Stimulated activated effector memory CD8-positive, alpha-beta T cell treated with anti-CD3 and anti-CD28 coated beads, Interleukin-12 subunit alpha, Interleukin-12 subunit beta, amount 100 ng/mL, for 72 hours (primary cell): ENCODE measurements at regions not wholly inside any gene's neighbourhood (a gene's known extent, or its start where the extent isn't known, plus 50 kb on each side); places are given as distances from the start of the nearest gene placed in this dataset.

Experiments used
- ATAC-seq: fragments of 150-1000 bp; cut with Tn5 transposase; 2 replicates; pipeline ENCODE4 v1.10.0; 2021
- DNase-seq, 2 donors: peaks; one replicate each; pipeline ENCODE4 v3.0.0; 2021 to 2022; ENCODE audit warnings: low spot score in 2 of 2
- H3K27ac Mint-ChIP-seq: one replicate; pipeline ENCODE4 v1.8.0; 2022; ENCODE audit warnings: mild to moderate bottlenecking, mixed read lengths
- H3K36me3 Mint-ChIP-seq: one replicate; pipeline ENCODE4 v1.8.0; 2022; ENCODE audit warnings: mild to moderate bottlenecking, mixed read lengths
- H3K4me1 Mint-ChIP-seq: one replicate; pipeline ENCODE4 v1.8.0; 2022; ENCODE audit warnings: mixed read lengths
- H3K4me3 Mint-ChIP-seq: one replicate; pipeline ENCODE4 v1.8.0; 2022; ENCODE audit warnings: mild to moderate bottlenecking, mixed read lengths
- H3K9me3 Mint-ChIP-seq: one replicate; pipeline ENCODE4 v1.8.0; 2022; ENCODE audit warnings: mixed read lengths

GRCh38 chrX:20547611-20548051 lies 280.9 kb upstream of the RPS6KA3 start:
- H3K27ac Mint-ChIP-seq = no peak overlapping the region
- no peak overlapping the region for H3K4me3 Mint-ChIP-seq
- ATAC-seq (peak; percentile 53), DNase-seq (no peak)
- no peaks in the 10 kb centered on the region for H3K4me1 Mint-ChIP-seq
- no peaks in the 10 kb centered on the region for H3K36me3 Mint-ChIP-seq
- no peaks in the 10 kb centered on the region for H3K9me3 Mint-ChIP-seq

- H3K36me3 Mint-ChIP-seq = no peaks in the 10 kb centered on the region
- no peak overlapping the region for H3K27ac Mint-ChIP-seq
- H3K4me3 Mint-ChIP-seq = no peak overlapping the region
- H3K9me3 Mint-ChIP-seq = peaks cover 10% of the 10 kb centered on the region
- ATAC-seq (no peak), DNase-seq (no peak)
- no peaks in the 10 kb centered on the region for H3K4me1 Mint-ChIP-seq
These were observed 278.8 kb upstream of the RPS6KA3 start for GRCh38 chrX:20545538-20545937.

- H3K27ac Mint-ChIP-seq = no peak overlapping the region
- peaks cover 10% of the 10 kb centered on the region for H3K9me3 Mint-ChIP-seq
- H3K36me3 Mint-ChIP-seq = no peaks in the 10 kb centered on the region
- DNase-seq (no peak), ATAC-seq (no peak)
- H3K4me1 Mint-ChIP-seq = peaks cover 5% of the 10 kb centered on the region
- H3K4me3 Mint-ChIP-seq = no peak overlapping the region
These were observed 275.4 kb upstream of the RPS6KA3 start for GRCh38 chrX:20542072-20542471.

GRCh38 chrX:20538974-20539373 lies 272.3 kb upstream of the RPS6KA3 start:
- Mint-ChIP-seq H3K4me1 (peaks cover 5% of the 10 kb centered on the region), H3K27ac (no peak overlapping the region), H3K9me3 (peaks cover 10% of the 10 kb centered on the region), H3K36me3 (no peaks in the 10 kb centered on the region), H3K4me3 (no peak overlapping the region)
- ATAC-seq (no peak), DNase-seq (no peak)

- no peaks in the 10 kb centered on the region for H3K4me1 Mint-ChIP-seq
- H3K27ac Mint-ChIP-seq = no peak overlapping the region
- no peak for ATAC-seq
- no peaks in the 10 kb centered on the region for H3K9me3 Mint-ChIP-seq
- no peak overlapping the region for H3K4me3 Mint-ChIP-seq
- no peak for DNase-seq
- H3K36me3 Mint-ChIP-seq = no peaks in the 10 kb centered on the region
These were observed 265.0 kb upstream of the RPS6KA3 start for GRCh38 chrX:20531667-20532066.

GRCh38 chrX:20530406-20530921 lies 263.8 kb upstream of the RPS6KA3 start:
- ATAC-seq = no peak
- Mint-ChIP-seq H3K27ac (no peak overlapping the region), H3K4me3 (no peak overlapping the region), H3K9me3 (no peaks in the 10 kb centered on the region), H3K36me3 (no peaks in the 10 kb centered on the region), H3K4me1 (no peaks in the 10 kb centered on the region)
- peak; percentile 13 to 71 for DNase-seq

GRCh38 chrX:20529711-20530110 lies 263.0 kb upstream of the RPS6KA3 start:
- no peak for DNase-seq
- no peaks in the 10 kb centered on the region for H3K9me3 Mint-ChIP-seq
- H3K4me3 Mint-ChIP-seq = no peak overlapping the region
- no peak for ATAC-seq
- H3K27ac Mint-ChIP-seq = no peak overlapping the region
- no peaks in the 10 kb centered on the region for H3K4me1 Mint-ChIP-seq
- H3K36me3 Mint-ChIP-seq = no peaks in the 10 kb centered on the region

- no peak overlapping the region for H3K4me3 Mint-ChIP-seq
These were observed 262.6 kb upstream of the RPS6KA3 start for GRCh38 chrX:20529301-20529700.

GRCh38 chrX:20527558-20528011 lies 260.9 kb upstream of the RPS6KA3 start:
- no peaks in the 10 kb centered on the region for H3K36me3 Mint-ChIP-seq
- no peak for DNase-seq
- peaks cover 14% of the 10 kb centered on the region for H3K4me1 Mint-ChIP-seq
- H3K9me3 Mint-ChIP-seq = no peaks in the 10 kb centered on the region
- no peak overlapping the region for H3K4me3 Mint-ChIP-seq
- no peak overlapping the region for H3K27ac Mint-ChIP-seq
- ATAC-seq = no peak

More at GRCh38 chrX:20529301-20529700, 262.6 kb upstream of the RPS6KA3 start:
- no peaks in the 10 kb centered on the region for H3K9me3 Mint-ChIP-seq
- H3K27ac Mint-ChIP-seq = no peak overlapping the region
- H3K36me3 Mint-ChIP-seq = no peaks in the 10 kb centered on the region
- DNase-seq (no peak), ATAC-seq (no peak)
- H3K4me1 Mint-ChIP-seq = peaks cover 2% of the 10 kb centered on the region

- H3K4me1 Mint-ChIP-seq = peaks cover 14% of the 10 kb centered on the region
- ATAC-seq = no peak
- no peak for DNase-seq
- no peaks in the 10 kb centered on the region for H3K9me3 Mint-ChIP-seq
- H3K36me3 Mint-ChIP-seq = no peaks in the 10 kb centered on the region
- H3K27ac Mint-ChIP-seq = no peak overlapping the region
- H3K4me3 Mint-ChIP-seq = no peak overlapping the region
These were observed 260.3 kb upstream of the RPS6KA3 start for GRCh38 chrX:20527041-20527440.

- Mint-ChIP-seq H3K27ac (no peak overlapping the region), H3K9me3 (no peaks in the 10 kb centered on the region), H3K4me1 (peaks cover 24% of the 10 kb centered on the region), H3K4me3 (no peak overlapping the region), H3K36me3 (no peaks in the 10 kb centered on the region)
- ATAC-seq (peak; percentile 78), DNase-seq (no peak)
These were observed 257.1 kb upstream of the RPS6KA3 start for GRCh38 chrX:20523626-20524312.

GRCh38 chrX:20522420-20522819 lies 255.7 kb upstream of the RPS6KA3 start:
- peaks cover 35% of the 10 kb centered on the region for H3K4me1 Mint-ChIP-seq
- no peak for DNase-seq
- H3K27ac Mint-ChIP-seq = no peak overlapping the region
- H3K4me3 Mint-ChIP-seq = no peak overlapping the region
- H3K9me3 Mint-ChIP-seq = no peaks in the 10 kb centered on the region
- H3K36me3 Mint-ChIP-seq = no peaks in the 10 kb centered on the region
- no peak for ATAC-seq

GRCh38 chrX:20521222-20521621 lies 254.5 kb upstream of the RPS6KA3 start:
- no peak for ATAC-seq
- Mint-ChIP-seq H3K4me1 (peaks cover 35% of the 10 kb centered on the region), H3K36me3 (no peaks in the 10 kb centered on the region), H3K9me3 (no peaks in the 10 kb centered on the region), H3K4me3 (no peak overlapping the region), H3K27ac (no peak overlapping the region)
- DNase-seq = no peak

- Mint-ChIP-seq H3K27ac (no peak overlapping the region), H3K9me3 (peaks cover 3% of the 10 kb centered on the region), H3K36me3 (peaks cover 6% of the 10 kb centered on the region), H3K4me3 (no peak overlapping the region), H3K4me1 (peaks cover 46% of the 10 kb centered on the region)
- ATAC-seq = no peak
- DNase-seq = no peak
These were observed 253.1 kb upstream of the RPS6KA3 start for GRCh38 chrX:20519826-20520225.

GRCh38 chrX:20519146-20519545 lies 252.4 kb upstream of the RPS6KA3 start:
- H3K36me3 Mint-ChIP-seq = peaks cover 10% of the 10 kb centered on the region
- DNase-seq (no peak), ATAC-seq (no peak)
- no peak overlapping the region for H3K4me3 Mint-ChIP-seq
- no peak overlapping the region for H3K27ac Mint-ChIP-seq
- H3K4me1 Mint-ChIP-seq = peaks cover 49% of the 10 kb centered on the region
- peaks cover 3% of the 10 kb centered on the region for H3K9me3 Mint-ChIP-seq

GRCh38 chrX:20517565-20517964 lies 250.9 kb upstream of the RPS6KA3 start:
- DNase-seq (no peak), ATAC-seq (no peak)
- Mint-ChIP-seq H3K36me3 (peaks cover 10% of the 10 kb centered on the region), H3K4me1 (peaks cover 40% of the 10 kb centered on the region), H3K9me3 (peaks cover 3% of the 10 kb centered on the region), H3K4me3 (no peak overlapping the region), H3K27ac (no peak overlapping the region)
